Spinal cord (tissue), 9 donors: ENCODE measurements at regions not wholly inside any gene's neighbourhood (a gene's known extent, or its start where the extent isn't known, plus 50 kb on each side); places are given as distances from the start of the nearest gene placed in this dataset.
"Not testable (repeated sequence)": the region's sequence is repeated elsewhere in the genome, so short reads cannot be mapped to it uniquely, and the experiment has no call there.

ENCODE experiments used
- DNase-seq, 6 donors: peaks; one replicate each; pipeline versions ENCODE4 v3.0.0 to v3.0.0-alpha.2; 2013 to 2015; ENCODE audit warnings: low spot score in 6 of 6, low read depth in 4 of 6
- H3K27ac ChIP-seq: one replicate; pipeline ENCODE4 v1.5.1; 2013; ENCODE audit warnings: low read depth, low read length, control low read depth
- H3K27me3 ChIP-seq: one replicate; pipeline ENCODE4 v1.6.1; 2013; ENCODE audit warnings: low read length; ENCODE audit not compliant: control insufficient read depth, insufficient read depth
- H3K36me3 ChIP-seq: one replicate; pipeline ENCODE4 v1.6.1; 2013; ENCODE audit warnings: low read length; ENCODE audit not compliant: control insufficient read depth, insufficient read depth
- H3K4me1 ChIP-seq: one replicate; pipeline ENCODE4 v1.6.1; 2013; ENCODE audit warnings: low read length; ENCODE audit not compliant: control insufficient read depth, insufficient read depth
- H3K4me3 ChIP-seq: one replicate; pipeline ENCODE4 v1.5.1; 2013; ENCODE audit warnings: low read depth, low read length, control low read depth
- H3K9me3 ChIP-seq: one replicate; pipeline ENCODE4 v1.6.1; 2013; ENCODE audit warnings: low read length; ENCODE audit not compliant: control insufficient read depth, insufficient read depth
- WGBS: methylation state at CpG from one replicate; pipeline ENCODE4 v1.1.5; 2013; ENCODE audit warnings: missing lambda C conversion rate; ENCODE audit not compliant: insufficient coverage; 5-methylcytosine and 5-hydroxymethylcytosine counted together
- donor health status: healthy.

DNA sequence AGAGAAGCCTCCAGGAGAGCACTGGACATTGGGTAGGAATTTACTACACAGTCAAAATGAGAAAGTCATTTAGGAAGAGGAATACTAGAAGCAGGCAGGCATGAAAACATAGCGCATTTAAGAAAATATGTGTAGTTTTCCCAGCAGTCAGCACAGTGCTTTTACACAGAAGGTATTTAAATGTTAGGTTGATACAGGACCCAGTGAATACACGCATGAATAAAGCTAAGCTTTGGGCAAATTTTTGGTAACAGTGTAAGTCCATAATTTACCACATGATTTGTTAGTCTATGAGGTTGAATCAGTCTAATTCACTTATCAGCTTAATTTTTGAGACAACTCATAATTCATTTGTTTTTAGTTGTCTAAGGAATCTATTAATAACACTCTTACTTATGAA lies 421.7 kb upstream of the CDH20 start:
- Histone ChIP-seq H3K36me3 (no peaks in the 10 kb centered on the region), H3K27me3 (no peaks in the 10 kb centered on the region), H3K9me3 (no peaks in the 10 kb centered on the region), H3K4me1 (no peaks in the 10 kb centered on the region), H3K4me3 (no peak overlapping the region), H3K27ac (no peak overlapping the region)
- WGBS = 67% methylated on average over 1 of the region's 2 CpGs
- no peak for DNase-seq

DNA sequence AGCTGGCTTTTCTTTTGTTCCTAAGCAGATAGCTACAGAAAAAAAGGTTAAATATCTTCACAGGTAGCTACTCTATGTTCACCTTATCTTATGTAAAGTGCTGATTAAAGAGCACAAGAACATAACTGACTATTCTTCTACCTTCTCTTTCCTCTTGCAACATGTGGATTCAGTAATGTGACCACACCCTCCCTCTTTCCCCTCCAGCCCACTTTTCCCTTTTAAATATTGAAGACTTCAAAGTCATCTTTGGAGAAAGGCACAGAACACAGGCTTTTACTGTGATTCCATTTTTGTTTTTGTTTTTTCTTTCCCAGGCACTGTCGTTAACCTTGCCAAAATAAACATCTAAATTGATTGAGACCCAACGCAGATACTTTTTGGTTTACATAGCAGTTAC lies 418.1 kb upstream of the CDH20 start:
- Histone ChIP-seq H3K4me3 (no peak overlapping the region), H3K27ac (no peak overlapping the region), H3K27me3 (no peaks in the 10 kb centered on the region), H3K4me1 (no peaks in the 10 kb centered on the region), H3K9me3 (no peaks in the 10 kb centered on the region), H3K36me3 (no peaks in the 10 kb centered on the region)
- WGBS = no CpG with 5 or more reads among the region's 2 CpGs
- DNase-seq = no peak

DNA sequence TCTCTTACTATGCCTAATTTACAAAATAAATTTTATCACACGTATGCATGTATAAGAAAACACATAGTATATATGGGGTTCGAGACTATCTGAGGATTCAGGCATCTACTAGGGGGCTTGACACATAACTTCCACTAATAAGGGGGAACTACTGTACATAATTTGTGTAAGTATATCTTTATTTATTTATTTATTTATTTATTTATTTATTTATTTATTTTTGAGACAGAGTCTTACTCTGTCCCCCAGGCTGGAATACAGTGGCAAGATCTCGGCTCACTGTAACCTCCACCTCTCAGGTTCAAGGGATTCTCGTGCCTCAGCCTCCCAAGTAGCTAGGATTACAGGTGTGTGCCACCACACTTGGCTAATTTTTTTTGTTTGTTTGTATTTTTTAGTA lies 414.4 kb upstream of the CDH20 start:
- not testable (repeated sequence) for H3K9me3 ChIP-seq, H3K4me3 ChIP-seq, H3K27ac ChIP-seq, H3K4me1 ChIP-seq, H3K36me3 ChIP-seq, DNase-seq, H3K27me3 ChIP-seq
- no CpG with 5 or more reads among the region's 4 CpGs for WGBS

DNA sequence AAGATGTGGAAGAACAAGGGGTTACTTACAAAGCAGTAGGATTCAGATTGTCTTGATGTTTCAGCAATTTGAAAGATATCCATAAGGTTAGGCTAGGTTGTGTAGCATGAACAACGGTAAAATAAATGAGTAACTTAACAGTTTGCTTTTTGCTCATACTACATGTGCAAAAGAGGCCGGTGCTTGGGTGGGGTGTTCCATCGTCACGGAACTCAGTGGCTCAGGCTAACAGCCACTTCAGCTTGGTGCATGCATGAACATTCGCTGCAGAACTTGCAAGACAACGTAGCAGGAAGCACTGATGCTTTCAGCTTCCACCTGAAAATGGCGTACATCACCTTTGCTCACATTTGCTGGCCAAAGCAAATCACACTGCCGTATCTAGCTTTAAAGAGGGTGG lies 407.3 kb upstream of the CDH20 start:
- Histone ChIP-seq H3K27ac (no peak overlapping the region), H3K4me1 (no peaks in the 10 kb centered on the region), H3K4me3 (no peak overlapping the region), H3K27me3 (no peaks in the 10 kb centered on the region), H3K9me3 (no peaks in the 10 kb centered on the region), H3K36me3 (no peaks in the 10 kb centered on the region)
- no peak for DNase-seq
- over 99% methylated on average over 8 of the region's 8 CpGs for WGBS

DNA sequence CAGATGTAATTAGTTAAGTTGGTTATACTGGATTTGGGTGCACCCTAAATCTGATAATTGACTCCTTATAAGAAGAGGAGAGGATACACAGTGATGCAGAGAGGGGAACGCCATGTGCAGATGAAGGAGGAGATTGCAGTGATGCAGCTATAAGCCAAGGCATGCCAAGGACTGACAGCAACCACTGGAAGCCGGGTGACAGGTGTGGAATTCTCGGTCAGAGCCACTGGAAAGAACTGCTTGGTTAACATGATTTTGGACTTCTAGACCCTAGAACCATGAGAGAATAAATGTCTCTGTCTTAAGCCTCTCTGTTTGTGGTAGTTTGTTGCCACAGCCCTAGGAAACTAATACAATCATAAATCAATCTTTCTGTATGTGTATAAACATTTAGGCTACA lies 403.3 kb upstream of the CDH20 start:
- Histone ChIP-seq H3K27ac (no peak overlapping the region), H3K36me3 (no peaks in the 10 kb centered on the region), H3K4me1 (no peaks in the 10 kb centered on the region), H3K9me3 (no peaks in the 10 kb centered on the region), H3K4me3 (no peak overlapping the region), H3K27me3 (no peaks in the 10 kb centered on the region)
- WGBS = 87% methylated on average over 3 of the region's 3 CpGs
- no peak for DNase-seq

DNA sequence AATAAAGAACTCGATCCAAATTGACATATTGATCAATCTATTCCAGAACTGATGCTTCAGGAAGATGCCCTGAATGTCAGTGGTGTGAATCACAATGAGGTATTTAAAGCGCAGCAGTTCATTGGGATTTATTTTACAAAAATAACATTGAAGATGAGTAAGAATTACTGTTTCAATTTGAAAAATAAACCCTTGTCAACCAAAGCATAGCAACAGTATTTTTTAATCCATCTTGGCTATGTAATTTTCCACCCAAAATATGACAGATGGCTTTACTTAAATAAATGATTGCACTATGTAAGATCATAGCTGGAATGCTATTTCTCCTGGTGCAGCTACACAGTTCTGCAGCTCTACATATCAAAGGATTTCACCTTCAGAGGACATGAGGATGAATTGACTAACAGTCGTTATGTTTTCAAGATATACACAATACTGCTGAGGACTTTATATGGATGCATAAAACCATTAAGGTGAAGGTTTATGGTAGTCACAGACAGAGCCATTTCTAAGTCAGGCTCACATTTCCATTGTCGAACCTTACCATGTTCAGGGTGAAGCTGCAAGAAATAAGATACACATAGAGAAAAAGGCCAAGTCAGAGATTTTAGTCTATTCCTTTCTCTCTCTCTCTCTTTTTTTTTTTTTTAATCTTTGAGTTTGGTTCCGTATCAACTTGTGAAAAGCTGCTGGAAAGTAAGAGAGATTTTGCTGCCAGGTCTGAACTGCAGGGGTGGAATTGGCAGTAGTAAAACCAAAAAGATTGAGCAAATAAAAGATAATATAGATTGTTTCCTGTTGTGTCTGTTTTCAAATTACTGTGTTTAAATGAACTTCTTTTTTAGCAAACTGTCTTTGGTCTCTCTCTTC lies 398.0 kb upstream of the CDH20 start:
- Histone ChIP-seq H3K27me3 (no peaks in the 10 kb centered on the region), H3K27ac (no peak overlapping the region), H3K4me3 (no peak overlapping the region), H3K4me1 (no peaks in the 10 kb centered on the region), H3K9me3 (no peaks in the 10 kb centered on the region), H3K36me3 (no peaks in the 10 kb centered on the region)
- WGBS = 0% methylated on average over 1 of the region's 5 CpGs
- DNase-seq = peak in 1 of 6 donors; percentile 60

DNA sequence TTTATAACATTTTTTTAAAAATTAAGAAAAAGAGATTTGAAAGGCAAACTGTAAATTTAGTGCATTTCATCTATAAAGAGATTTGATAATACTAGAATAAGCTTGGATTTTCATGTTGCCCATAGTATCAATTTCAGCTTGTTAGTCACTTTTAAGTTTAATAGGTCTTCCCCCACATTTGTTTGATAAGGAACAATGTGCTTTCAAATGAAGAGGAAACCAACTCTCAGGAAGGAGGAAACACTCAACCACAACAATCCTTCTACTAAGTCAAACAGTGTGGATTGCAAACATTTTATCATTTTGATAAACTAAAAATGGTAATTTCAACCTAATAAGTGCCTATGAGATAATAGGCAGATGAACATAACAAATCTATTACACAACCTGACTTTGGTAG lies 397.1 kb upstream of the CDH20 start:
- no peaks in the 10 kb centered on the region for H3K36me3 ChIP-seq
- H3K4me1 ChIP-seq = no peaks in the 10 kb centered on the region
- H3K27ac ChIP-seq = no peak overlapping the region
- DNase-seq = no peak
- H3K9me3 ChIP-seq = no peaks in the 10 kb centered on the region
- no peak overlapping the region for H3K4me3 ChIP-seq
- H3K27me3 ChIP-seq = no peaks in the 10 kb centered on the region

DNA sequence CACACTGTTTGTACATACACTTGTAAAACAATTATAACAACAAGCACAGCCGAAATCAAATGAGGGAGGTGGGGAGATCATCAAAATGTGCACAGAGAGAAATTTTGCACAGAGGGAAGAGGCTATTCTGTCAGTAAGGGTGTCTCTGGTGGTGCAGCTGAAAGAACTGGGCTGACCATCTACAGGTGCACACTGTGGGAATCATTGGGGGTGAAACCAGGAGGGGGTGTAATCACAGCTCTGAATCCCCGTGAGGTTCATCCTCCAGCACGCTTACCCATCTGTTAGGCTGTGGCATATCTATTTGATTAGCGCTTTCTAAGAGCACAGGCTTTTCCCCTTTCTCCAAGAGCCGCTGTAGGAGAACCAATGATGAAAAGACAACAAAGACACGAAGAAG lies 389.9 kb upstream of the CDH20 start:
- no peaks in the 10 kb centered on the region for H3K9me3 ChIP-seq

DNA sequence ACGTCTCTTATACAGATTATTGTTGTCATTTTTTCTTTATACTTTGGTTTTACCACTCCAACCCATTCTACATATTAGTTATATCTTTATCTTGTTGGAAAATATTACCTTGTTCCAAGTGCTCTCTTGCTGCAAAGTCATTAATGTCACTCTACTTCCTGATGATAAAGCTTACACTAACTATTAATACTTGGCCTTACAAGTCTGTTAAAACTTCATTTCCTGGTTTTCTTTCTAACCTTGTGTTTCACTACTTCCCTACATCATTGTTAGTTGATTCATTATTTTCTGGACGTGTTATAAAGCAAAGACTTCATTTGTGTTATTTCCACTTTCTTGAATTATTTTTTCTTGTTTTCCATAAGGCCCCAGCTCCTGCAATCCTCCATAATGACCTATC lies 382.6 kb upstream of the CDH20 start:
- H3K9me3 ChIP-seq = no peaks in the 10 kb centered on the region
- no peaks in the 10 kb centered on the region for H3K27me3 ChIP-seq
- WGBS = no CpG with 5 or more reads among the region's 2 CpGs
- no peak overlapping the region for H3K27ac ChIP-seq
- no peaks in the 10 kb centered on the region for H3K36me3 ChIP-seq
- no peak overlapping the region for H3K4me3 ChIP-seq
- H3K4me1 ChIP-seq = no peaks in the 10 kb centered on the region
- no peak for DNase-seq

More for the DNA sequence above, 389.9 kb upstream of the CDH20 start:
- H3K27me3 ChIP-seq = no peaks in the 10 kb centered on the region
- DNase-seq = no peak
- H3K4me3 ChIP-seq = no peak overlapping the region
- no peaks in the 10 kb centered on the region for H3K4me1 ChIP-seq
- H3K27ac ChIP-seq = no peak overlapping the region
- WGBS = no CpG with 5 or more reads among the region's 6 CpGs
- H3K36me3 ChIP-seq = no peaks in the 10 kb centered on the region

DNA sequence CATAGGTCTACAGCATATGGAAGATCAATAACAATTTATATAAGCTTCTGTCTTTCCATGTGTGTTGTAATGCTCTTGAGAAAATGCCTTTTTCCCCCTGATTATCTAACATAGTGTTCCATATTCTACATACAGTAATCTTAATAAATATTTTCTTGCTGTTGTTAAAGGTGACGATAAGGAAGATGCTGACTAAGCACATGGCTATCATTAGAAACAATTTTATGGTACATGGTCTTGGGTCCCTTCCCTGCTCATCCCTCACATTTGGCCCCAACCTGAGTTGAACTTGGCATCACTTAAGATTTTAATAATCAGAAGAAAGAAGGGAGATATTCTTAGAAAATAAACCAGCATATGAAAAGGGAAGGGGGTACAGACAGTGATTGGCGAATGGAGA lies 382.1 kb upstream of the CDH20 start:
- Histone ChIP-seq H3K27me3 (no peaks in the 10 kb centered on the region), H3K4me3 (no peak overlapping the region), H3K4me1 (no peaks in the 10 kb centered on the region), H3K36me3 (no peaks in the 10 kb centered on the region), H3K27ac (no peak overlapping the region), H3K9me3 (no peaks in the 10 kb centered on the region)
- WGBS = 100% methylated on average over 1 of the region's 2 CpGs
- no peak for DNase-seq
